ENCODE measurements at regions not wholly inside any gene's neighbourhood (a gene's known extent, or its start where the extent isn't known, plus 50 kb on each side); places are given as distances from the start of the nearest gene placed in this dataset.

- Histone ChIP-seq H3K79me2 (ENCODE audit: control insufficient read depth in 1 of 2, insufficient read depth in 2 of 2, low read length in 2 of 2) (no peaks in the 10 kb centered on the region), H2AFZ (ENCODE audit: low read length) (no peak overlapping the region; the same call in 1 of the 2 replicates), H2AK5ac (ENCODE audit: low read depth, low read length) (no peak overlapping the region), H4K8ac (ENCODE audit: extremely low read depth, insufficient read depth, low read length) (no peak overlapping the region), H3K23me2 (ENCODE audit: low read depth, low read length) (no peaks in the 10 kb centered on the region), H3K18ac (ENCODE audit: extremely low read depth, low read length) (no peak overlapping the region), H3K27me3 (replicated peaks in 1 of 4; ENCODE audit: control insufficient read depth in 3 of 4, extremely low read depth in 1 of 4, insufficient read depth in 3 of 4, low read length in 3 of 4) (no peaks in the 10 kb centered on the region), H3K4ac (replicated peaks; ENCODE audit: insufficient read length, low read depth, low read length) (no peak overlapping the region), H3K4me2 (ENCODE audit: insufficient read depth in 1 of 2, low read depth in 2 of 2, low read length in 2 of 2) (no peak overlapping the region), H2BK5ac (ENCODE audit: low read depth, low read length) (no peak overlapping the region), H3K27ac (ENCODE audit: low read depth, low read length) (no peak overlapping the region), H2BK120ac (replicated peaks; ENCODE audit: low read depth, low read length) (no peak overlapping the region), H3K56ac (replicated peaks; ENCODE audit: insufficient read length, low read depth, low read length) (no peak overlapping the region), H4K20me1 (replicated peaks in 1 of 2; ENCODE audit: control insufficient read depth in 1 of 2, insufficient read depth in 2 of 2, low read length in 2 of 2) (no peaks in the 10 kb centered on the region), H3K23ac (ENCODE audit: insufficient read length) (no peak overlapping the region), H3K14ac (ENCODE audit: insufficient read length) (no peak overlapping the region), H4K91ac (replicated peaks; ENCODE audit: insufficient read length, low read length) (no peak overlapping the region), H3K79me1 (ENCODE audit: low read depth, low read length) (no peaks in the 10 kb centered on the region), H3K36me3 (ENCODE audit: control insufficient read depth in 2 of 4, insufficient read depth in 4 of 4, low read length in 3 of 4) (no peaks in the 10 kb centered on the region), H3K4me3 (ENCODE audit: extremely low read depth in 1 of 4, insufficient read depth in 2 of 4, low read depth in 3 of 4, low read length in 4 of 4) (no peak overlapping the region), H4K5ac (ENCODE audit: insufficient read length, low read depth, low read length) (no peak overlapping the region), H2BK12ac (ENCODE audit: low read depth, low read length) (no peak overlapping the region), H2BK20ac (ENCODE audit: low read length) (no peak overlapping the region), H3K4me1 (replicated peaks in 1 of 4; ENCODE audit: control insufficient read depth in 3 of 4, insufficient read depth in 4 of 4, low read length in 3 of 4) (peaks cover 0 to 8% (median 4%) of the 10 kb centered on the region in 4 experiments; a peak in 4 of 7 replicates), H2BK15ac (ENCODE audit: low read length) (no peak overlapping the region), H3K9me3 (ENCODE audit: insufficient read depth in 2 of 2, low read depth in 1 of 2, low read length in 1 of 2) (peaks cover 4% of the 10 kb centered on the region in 2 experiments; a peak in 3 of 4 replicates), H3K9ac (replicated peaks in 1 of 4; ENCODE audit: extremely low read depth in 1 of 4, low read depth in 3 of 4, low read length in 3 of 4) (no peak overlapping the region)
- ChIA-PET POLR2A (ENCODE audit: partially characterized antibody) (no interaction called here), CTCF (ENCODE audit: partially characterized antibody) (interaction anchor here (0.9 to 1.0 kb wide), 2 partner anchors 15 to 17 kb away, joined by 3 read pairs; no protein-coding TSS in a partner anchor)
- TF ChIP-seq MAX (IDR thresholded peaks at IDR 0.05), result no peak
- no peak for TF ChIP-seq CEBPB (IDR thresholded peaks at IDR 0.05; ENCODE audit: low read depth, low read length)
- no peak for TF ChIP-seq NANOG (IDR thresholded peaks at IDR 0.05; ENCODE audit: insufficient read depth, low read depth, low read length, poor library complexity, severe bottlenecking)
- TF ChIP-seq SP2 (IDR thresholded peaks at IDR 0.05; ENCODE audit: low read length), result no peak
- TF ChIP-seq KDM5A (IDR thresholded peaks at IDR 0.05; ENCODE audit: low read length), result no peak
- WGBS, 2 experiments (ENCODE audit: extremely low coverage in 1 of 2, insufficient coverage in 1 of 2, insufficient read length in 1 of 2, insufficient replicate concordance in 2 of 2, low coverage in 1 of 2, low lambda C conversion rate in 2 of 2, missing lambda C conversion rate in 1 of 2), result 96% methylated on average over 6 of the region's 6 CpGs; no CpG with 5 or more reads in 1 of the 2 experiments
- FAIRE-seq (no peak), DNase-seq (ENCODE audit: low read depth in 1 of 2, low spot score in 2 of 2) (no peak)
These were observed 108.2 kb upstream of the SORBS2 start for GRCh38 chr4:185920171-185920570.

Measured in H1 (cell line).